Tongue (tissue), 1 donor: ENCODE measurements at regions not wholly inside any gene's neighbourhood (a gene's known extent, or its start where the extent isn't known, plus 50 kb on each side); places are given as distances from the start of the nearest gene placed in this dataset.
A peak's percentile ranks its signal among the peaks of the same experiment; 100 is the strongest.

Experiments used
- DNase-seq: peaks from one replicate; pipeline ENCODE4 v3.0.0-alpha.2; 2015

GRCh38 chr2:147792966-147793617 is 51.7 kb upstream of the ACVR2A start:
- no peak for DNase-seq

DNA sequence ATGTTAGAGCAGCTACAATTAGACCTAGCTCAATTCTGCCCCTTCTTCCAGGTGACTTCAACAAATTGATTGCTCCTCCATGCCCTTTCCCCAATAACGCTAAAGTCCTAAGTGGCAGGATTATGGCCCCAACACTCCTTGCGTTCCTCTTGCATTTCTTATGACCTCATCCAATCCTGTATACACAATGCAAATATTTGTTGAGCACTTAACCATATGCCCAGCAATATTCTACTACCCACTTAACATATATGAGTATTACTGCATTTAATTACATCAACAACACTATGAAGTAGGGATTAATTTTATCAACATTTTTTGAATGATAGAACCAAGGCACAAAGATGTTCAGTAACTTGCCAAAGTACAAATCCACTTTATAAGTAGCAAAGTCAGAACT is 54.2 kb upstream of the ACVR2A start:
- DNase-seq: no peak

- DNase-seq: peak; percentile 19
These were observed 55.1 kb upstream of the ACVR2A start for GRCh38 chr2:147789720-147790119.

DNA sequence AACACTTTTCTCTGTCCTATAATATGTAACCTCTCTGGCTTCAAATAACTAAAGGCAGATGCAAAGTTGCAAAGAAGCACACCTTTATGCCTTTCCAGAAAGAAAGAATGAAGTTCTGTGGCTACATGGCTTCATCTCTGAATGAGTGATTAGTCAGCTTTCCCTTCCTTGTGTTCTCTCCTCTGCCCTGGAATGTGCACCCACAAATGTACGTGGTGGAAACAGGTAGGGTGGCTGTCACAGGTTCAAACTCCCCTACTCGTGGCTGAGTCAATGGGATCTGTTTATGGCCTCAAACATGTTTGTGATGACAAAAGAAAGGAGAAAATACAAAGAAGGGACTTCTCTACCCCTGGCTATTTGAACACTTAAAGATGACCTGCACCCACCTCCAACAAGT is 55.5 kb upstream of the ACVR2A start:
- no peak for DNase-seq

DNA sequence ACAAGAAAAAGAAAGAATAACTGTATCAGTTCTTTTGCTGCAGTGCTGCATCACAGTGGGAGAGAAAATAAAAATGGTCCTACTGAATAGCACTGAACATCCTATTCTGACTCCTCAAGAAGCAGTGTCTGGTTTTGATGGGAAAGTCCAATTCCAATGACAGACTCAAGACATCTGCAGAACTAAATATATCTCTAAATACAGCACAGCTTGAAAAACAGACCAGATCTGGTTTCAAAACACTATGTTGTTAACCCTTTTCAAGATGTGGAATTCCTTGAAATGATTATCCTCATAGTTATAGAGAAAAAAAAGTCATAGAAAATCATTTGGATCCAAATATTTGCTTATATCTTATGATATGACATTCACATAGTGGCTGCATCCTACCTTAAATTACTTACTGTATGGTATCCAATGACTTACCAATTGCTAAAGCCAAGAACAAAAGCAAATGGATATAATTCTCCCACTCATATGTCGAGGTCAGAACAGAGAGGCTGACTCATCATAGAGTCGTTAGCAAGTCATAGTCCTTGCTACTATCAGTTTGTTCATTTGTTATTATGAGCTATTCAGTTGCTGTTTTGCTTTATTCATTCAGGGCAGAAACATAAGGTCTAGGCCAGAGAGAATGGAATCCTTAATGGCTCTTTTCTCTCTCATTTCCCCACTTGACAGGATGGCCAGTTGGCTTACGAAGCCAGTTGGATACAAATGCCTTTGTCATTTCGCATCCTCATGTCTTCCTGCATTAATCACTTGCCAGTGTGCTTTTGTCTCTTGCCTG is 62.5 kb upstream of the ACVR2A start:
- DNase-seq: no peak

DNA sequence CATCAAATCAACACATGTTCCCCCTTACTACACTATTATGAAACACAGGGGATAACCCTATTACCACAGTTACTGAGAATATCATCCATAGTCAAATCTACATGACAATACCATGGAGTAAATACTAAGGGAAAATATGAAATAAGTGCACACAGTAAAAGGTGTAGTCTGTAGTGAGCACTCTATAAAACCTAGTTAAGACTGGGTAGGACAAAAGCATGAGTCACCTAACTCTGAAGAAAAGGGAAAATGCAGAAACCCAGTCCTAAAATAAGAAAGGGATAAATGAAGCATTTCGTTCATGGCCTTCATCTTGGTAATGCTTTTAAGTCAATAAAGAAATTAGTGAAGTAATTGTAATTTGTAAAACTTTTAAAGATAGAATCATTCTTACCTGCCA is 65.4 kb upstream of the ACVR2A start:
- no peak for DNase-seq

DNA sequence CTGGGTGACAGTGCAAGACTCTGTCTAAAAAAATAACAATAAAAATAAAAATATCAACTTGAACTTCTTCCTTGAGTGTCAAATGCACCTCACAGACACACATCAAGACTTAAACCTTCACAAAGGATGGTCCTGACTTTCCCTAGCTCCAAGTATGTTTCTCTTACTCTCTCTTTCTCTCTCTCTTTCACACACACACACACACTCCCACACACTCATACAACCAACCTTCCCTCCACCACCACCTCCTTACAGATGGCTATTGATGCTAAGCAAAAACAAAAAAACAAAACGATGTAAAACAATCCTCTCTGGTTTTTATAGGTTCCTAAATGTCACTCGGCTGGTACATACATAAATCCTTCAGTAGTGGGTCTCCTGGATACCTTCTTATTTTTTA is 67.4 kb upstream of the ACVR2A start:
- no peak for DNase-seq

- DNase-seq: no peak
These were observed 70.0 kb upstream of the ACVR2A start for GRCh38 chr2:147774805-147775204.

- DNase-seq: no peak
These were observed 71.3 kb upstream of the ACVR2A start for GRCh38 chr2:147773479-147773878.

DNA sequence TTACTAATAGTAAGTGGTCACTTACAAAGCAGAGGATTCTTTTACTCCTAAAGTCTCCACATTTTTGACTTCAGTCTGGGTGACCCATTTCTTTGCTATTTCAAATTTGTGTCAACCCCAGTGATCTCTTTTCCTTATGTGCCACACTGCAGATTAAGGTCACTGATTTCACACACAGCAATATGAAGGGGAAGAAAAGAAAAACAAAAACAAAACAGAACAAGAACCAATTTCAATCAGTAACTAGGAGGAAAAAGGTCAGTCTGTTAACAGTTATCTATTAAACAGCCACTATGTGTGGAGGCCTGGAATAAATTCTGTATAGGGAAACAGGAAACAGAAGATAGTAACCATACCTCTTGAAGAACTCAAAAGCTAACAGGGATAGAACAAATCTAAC is 72.0 kb upstream of the ACVR2A start:
- no peak for DNase-seq

- DNase-seq: no peak
These were observed 81.0 kb upstream of the ACVR2A start for GRCh38 chr2:147763861-147764260.

GRCh38 chr2:147760984-147761383 is 83.8 kb upstream of the ACVR2A start:
- no peak for DNase-seq

DNA sequence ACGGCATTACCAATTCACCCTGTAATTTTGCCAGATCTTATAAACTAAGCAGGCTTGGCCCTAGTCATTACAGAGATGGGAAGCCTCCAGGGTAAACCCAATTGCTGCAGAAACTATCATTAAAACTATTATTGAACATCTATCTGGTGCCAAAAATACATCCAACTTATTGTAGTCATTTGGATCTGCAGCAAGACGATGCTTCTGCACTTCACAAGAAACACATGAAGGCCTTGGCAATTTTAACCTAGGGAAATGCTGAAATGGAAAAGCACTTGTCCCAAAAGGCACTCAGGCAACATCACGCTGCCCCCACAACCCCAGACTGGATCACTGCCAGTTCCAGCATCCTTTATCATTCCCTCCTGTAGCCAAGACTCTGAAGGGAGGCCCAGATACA is 85.3 kb upstream of the ACVR2A start:
- no peak for DNase-seq

GRCh38 chr2:147758821-147759220 is 86.0 kb upstream of the ACVR2A start:
- no peak for DNase-seq

DNA sequence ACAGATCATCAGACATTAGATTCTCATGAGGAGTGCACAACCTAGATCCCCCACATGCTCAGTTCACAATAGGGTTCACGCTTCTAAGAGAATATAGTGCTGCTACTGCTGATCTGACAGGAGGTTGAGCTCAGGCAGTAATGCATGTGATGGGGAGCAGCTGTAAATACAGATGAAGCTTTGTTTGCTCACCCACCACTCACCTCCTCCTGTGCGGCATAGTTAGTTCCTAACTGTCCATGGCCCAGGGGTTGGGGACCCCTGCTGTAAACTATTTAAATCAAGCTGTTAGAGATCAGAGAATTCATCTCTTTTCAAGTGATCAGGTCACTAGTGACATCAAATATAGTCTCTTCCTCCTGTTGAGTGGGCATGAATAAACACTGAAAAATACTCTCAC is 88.8 kb upstream of the ACVR2A start:
- DNase-seq: no peak

- DNase-seq: no peak
These were observed 104.5 kb upstream of the ACVR2A start for GRCh38 chr2:147740211-147740927.

DNA sequence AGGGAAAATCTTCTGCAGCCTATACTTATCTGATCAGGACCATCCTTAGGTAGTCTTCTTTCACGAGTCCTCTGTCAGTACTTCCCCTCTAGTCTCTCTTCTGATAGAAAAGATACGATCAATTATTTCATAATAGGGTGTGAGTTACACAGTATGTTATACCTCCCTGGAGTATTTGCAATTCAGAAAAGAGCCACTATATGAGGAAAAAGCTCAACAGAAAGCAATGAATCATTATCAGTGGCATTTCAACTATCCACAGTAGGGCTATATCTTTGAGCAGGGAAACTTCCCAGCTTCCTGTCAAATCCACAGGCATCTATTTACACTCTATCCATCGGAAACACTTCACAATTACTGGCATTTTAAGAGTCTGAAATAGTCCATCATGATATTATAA is 105.3 kb upstream of the ACVR2A start:
- no peak for DNase-seq

GRCh38 chr2:147718831-147719230 is 126.0 kb upstream of the ACVR2A start:
- DNase-seq: peak; percentile 45

DNA sequence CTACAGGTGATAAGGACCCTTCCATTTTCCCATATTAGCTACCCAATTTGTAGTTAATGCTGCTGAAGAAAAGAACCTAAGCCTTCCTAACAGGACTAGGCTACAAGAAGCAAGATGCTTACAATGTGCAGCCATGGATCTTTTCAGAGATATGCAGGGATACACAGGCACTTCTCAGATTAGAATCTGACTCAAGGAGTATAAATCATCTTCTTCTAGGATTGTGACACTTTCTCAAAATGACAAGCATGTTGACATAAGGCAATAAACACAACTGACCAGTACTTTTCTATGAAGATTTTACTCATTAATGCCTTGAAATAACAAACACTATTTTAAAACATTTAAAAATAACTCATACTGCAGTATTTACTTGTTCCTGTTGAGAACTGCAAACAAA is 127.9 kb upstream of the ACVR2A start:
- no peak for DNase-seq

DNA sequence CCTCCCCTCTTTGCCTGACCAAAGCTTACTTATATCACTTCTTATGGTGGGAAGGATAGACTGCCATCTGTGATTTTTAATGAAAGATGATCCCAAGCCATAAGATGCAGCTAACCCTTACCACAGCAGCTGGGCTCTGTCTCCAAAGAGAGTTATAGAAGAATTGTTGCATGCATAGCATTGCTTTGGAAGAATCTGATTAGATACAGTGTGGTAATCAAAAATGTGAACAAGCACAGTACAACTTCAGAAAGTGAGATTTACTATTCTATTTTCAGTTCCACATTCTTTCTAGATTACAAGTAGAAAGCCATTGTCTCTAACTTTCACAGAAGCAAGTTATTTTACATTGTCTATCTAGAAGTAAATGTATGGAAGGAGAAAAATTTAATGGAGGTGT is 129.0 kb upstream of the ACVR2A start:
- peak; percentile 77 for DNase-seq

GRCh38 chr2:147714582-147714981 is 130.2 kb upstream of the ACVR2A start:
- DNase-seq: no peak

- no peak for DNase-seq
These were observed 131.5 kb upstream of the ACVR2A start for GRCh38 chr2:147713349-147713748.

- DNase-seq: no peak
These were observed 132.8 kb upstream of the ACVR2A start for GRCh38 chr2:147712051-147712450.

DNA sequence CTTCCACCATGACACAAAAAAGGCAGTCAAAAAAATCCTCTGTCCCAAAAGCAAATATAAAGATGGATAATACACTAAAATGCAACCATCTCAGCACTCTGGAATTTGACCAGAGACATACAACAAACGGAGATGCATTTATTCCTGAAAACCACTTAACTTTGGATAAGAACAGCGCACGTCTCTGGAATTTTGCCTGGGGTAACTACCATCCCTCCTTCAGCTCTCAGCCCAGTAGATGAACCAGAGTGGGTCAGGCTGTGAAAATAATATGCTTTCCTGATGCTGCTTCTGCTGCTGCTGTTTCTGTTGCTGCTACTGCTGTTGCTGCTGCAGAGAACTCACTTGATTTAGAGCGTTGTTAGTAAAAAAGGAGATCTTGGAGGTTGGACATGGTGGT is 133.8 kb upstream of the ACVR2A start:
- DNase-seq: no peak
